Stomach (tissue), 8 donors: ENCODE measurements at regions not wholly inside any gene's neighbourhood (a gene's known extent, or its start where the extent isn't known, plus 50 kb on each side); places are given as distances from the start of the nearest gene placed in this dataset.

ENCODE experiments used
- DNase-seq, 2 donors: peaks; one replicate each; pipeline versions ENCODE4 v3.0.0 to v3.0.0-alpha.2; 2013 to 2019
- H3K27ac ChIP-seq, 5 donors: fragments of 200-600 bp in 4 of 5; sonication (generic) in 4 of 5; one replicate each; pipeline ENCODE4 v1.5.1; 2013 to 2019; ENCODE audit warnings: mild to moderate bottlenecking in 1 of 5, moderate library complexity in 1 of 5
- H3K27me3 ChIP-seq, 3 donors: fragments of 200-600 bp; sonication (generic); one replicate each; pipeline ENCODE4 v1.5.1; 2017 to 2019; ENCODE audit warnings: mixed run types in 1 of 3
- H3K36me3 ChIP-seq, 4 donors: fragments of 200-600 bp; sonication (generic); 1 replicate in 3 of 4; 2 replicates in 1 of 4; pipeline ENCODE4 v1.5.1; 2016 to 2019
- H3K4me1 ChIP-seq, 4 donors: fragments of 200-600 bp; sonication (generic); one replicate each; pipeline ENCODE4 v1.5.1; 2016 to 2019
- H3K4me3 ChIP-seq, 4 donors: fragments of 200-600 bp; sonication (generic) in 3 of 4; one replicate each; pipeline ENCODE4 v1.5.1; 2016 to 2019; ENCODE audit warnings: mild to moderate bottlenecking in 1 of 4
- H3K9me3 ChIP-seq, 4 donors: fragments of 200-600 bp; sonication (generic); one replicate each; pipeline ENCODE4 v1.5.1; 2016 to 2019
- CTCF ChIP-seq, 7 experiments: fragments of 450-650 bp in 4 of 7; fragments of 200-600 bp in 3 of 7; sonication (generic) in 3 of 7; IDR thresholded peaks; one replicate each; pipeline ENCODE4 v1.5.1; 2016 to 2019; ENCODE audit warnings: antibody characterized with exemption in 7 of 7, control low read depth in 2 of 7, mild to moderate bottlenecking in 1 of 7
- EP300 ChIP-seq: sonication (generic); formaldehyde crosslinking; IDR thresholded peaks from one replicate; pipeline ENCODE4 v1.6.1; 2017; ENCODE audit warnings: antibody characterized with exemption
- POLR2A ChIP-seq, 4 donors: fragments of 450-650 bp; IDR thresholded peaks; one replicate each; pipeline ENCODE4 v1.6.1; 2016; ENCODE audit warnings: antibody characterized with exemption in 4 of 4, control low read depth in 2 of 4, mild to moderate bottlenecking in 1 of 4, moderate library complexity in 1 of 4
- POLR2AphosphoS5 ChIP-seq, 3 donors: sonication (generic); formaldehyde crosslinking; IDR thresholded peaks; one replicate each; pipeline ENCODE4 v1.6.1; 2016; ENCODE audit warnings: antibody characterized with exemption in 3 of 3
- WGBS, 5 donors: extraction: QIAGEN DNeasy Blood & Tissue Kit in 3 of 5; methylation state at CpG; one replicate each; pipeline versions ENCODE4 v1.1.5 to v1.1.7; 2013 to 2018; 5-methylcytosine and 5-hydroxymethylcytosine counted together
- intact Hi-C: fragments of 100-400 bp; cut with DNase I; formaldehyde crosslinking; loops from one replicate; pipeline ENCODE4 v1.15.1; 2023; ENCODE audit warnings: low total_unique reads
- donor health status: healthy with polysubstance abuse.
- donor health status: Bipolar disorder and iron deficiency.
- donor health status: healthy.

- intact Hi-C loops = no loop called here
- Histone ChIP-seq H3K4me1 (no peaks in the 10 kb centered on the region), H3K36me3 (no peaks in the 10 kb centered on the region), H3K4me3 (no peak overlapping the region), H3K27ac (no peak overlapping the region), H3K27me3 (no peaks in the 10 kb centered on the region), H3K9me3 (no peaks in the 10 kb centered on the region)
- WGBS, 5 donors = 67 to 74% (median 72%) methylated on average over 7 of the region's 7 CpGs
- TF ChIP-seq POLR2AphosphoS5 (IDR thresholded peaks at IDR 0.05) = no peak
- no peak for TF ChIP-seq POLR2A (IDR thresholded peaks at IDR 0.05)
- TF ChIP-seq EP300 = no peak
- no peak for TF ChIP-seq CTCF (IDR thresholded peaks at IDR 0.05)
- no peak for DNase-seq
These were observed 430.3 kb downstream of the ARHGEF28 start for GRCh38 chr5:74056107-74056788.

- intact Hi-C loops = no loop called here
- no peak for TF ChIP-seq POLR2AphosphoS5 (IDR thresholded peaks at IDR 0.05)
- TF ChIP-seq POLR2A (IDR thresholded peaks at IDR 0.05) = no peak
- TF ChIP-seq EP300 = no peak
- TF ChIP-seq CTCF (IDR thresholded peaks at IDR 0.05) = no peak
- peak in 1 of 2 donors; percentile 23 for DNase-seq
- H3K4me1 ChIP-seq = no peaks in the 10 kb centered on the region
- no peaks in the 10 kb centered on the region for H3K36me3 ChIP-seq
- 75 to 85% (median 83%) methylated on average over 7 of the region's 7 CpGs for WGBS, 5 donors
- H3K27ac ChIP-seq = no peak overlapping the region
- no peaks in the 10 kb centered on the region for H3K27me3 ChIP-seq
- H3K4me3 ChIP-seq = no peak overlapping the region
- no peaks in the 10 kb centered on the region for H3K9me3 ChIP-seq
These were observed 429.6 kb downstream of the ARHGEF28 start for GRCh38 chr5:74055486-74056106.

- intact Hi-C loops = no loop called here
- no peak overlapping the region for H3K4me3 ChIP-seq
- no peaks in the 10 kb centered on the region for H3K4me1 ChIP-seq
- peak in 1 of 2 donors; percentile 27 for DNase-seq
- no peaks in the 10 kb centered on the region for H3K27me3 ChIP-seq
- H3K9me3 ChIP-seq = no peaks in the 10 kb centered on the region
- no peak overlapping the region for H3K27ac ChIP-seq
- 78 to 91% (median 84%) methylated on average over 5 of the region's 5 CpGs for WGBS, 5 donors
- H3K36me3 ChIP-seq = no peaks in the 10 kb centered on the region
- TF ChIP-seq POLR2A (IDR thresholded peaks at IDR 0.05) = no peak
- no peak for TF ChIP-seq POLR2AphosphoS5 (IDR thresholded peaks at IDR 0.05)
- no peak for TF ChIP-seq CTCF (IDR thresholded peaks at IDR 0.05)
- TF ChIP-seq EP300 = no peak
These were observed 428.8 kb downstream of the ARHGEF28 start for GRCh38 chr5:74054641-74055421.

GRCh38 chr5:74054139-74054538 lies 428.1 kb downstream of the ARHGEF28 start:
- Histone ChIP-seq H3K27me3 (no peaks in the 10 kb centered on the region), H3K27ac (no peak overlapping the region), H3K4me3 (no peak overlapping the region), H3K4me1 (no peaks in the 10 kb centered on the region), H3K9me3 (no peaks in the 10 kb centered on the region), H3K36me3 (no peaks in the 10 kb centered on the region)
- intact Hi-C loops = no loop called here
- no peak for TF ChIP-seq EP300
- TF ChIP-seq POLR2A (IDR thresholded peaks at IDR 0.05) = no peak
- TF ChIP-seq POLR2AphosphoS5 (IDR thresholded peaks at IDR 0.05) = no peak
- no peak for TF ChIP-seq CTCF (IDR thresholded peaks at IDR 0.05)
- 80 to 94% (median 86%) methylated on average over 5 of the region's 5 CpGs for whole genome bisulfite sequencing, 5 donors
- no peak for DNase-seq
